Erythroblast (primary cell): ENCODE measurements at regions not wholly inside any gene's neighbourhood (a gene's known extent, or its start where the extent isn't known, plus 50 kb on each side); places are given as distances from the start of the nearest gene placed in this dataset.

Experiments
- GATA1 ChIP-seq: IDR thresholded peaks from 2 replicates; pipeline ENCODE4 v1.6.1; 2011; ENCODE audit warnings: low read depth, mild to moderate bottlenecking, control low read depth, low read length, moderate library complexity
- POLR2A ChIP-seq: IDR thresholded peaks from 2 replicates; pipeline ENCODE4 v1.6.1; 2011; ENCODE audit warnings: mild to moderate bottlenecking, low read length

DNA sequence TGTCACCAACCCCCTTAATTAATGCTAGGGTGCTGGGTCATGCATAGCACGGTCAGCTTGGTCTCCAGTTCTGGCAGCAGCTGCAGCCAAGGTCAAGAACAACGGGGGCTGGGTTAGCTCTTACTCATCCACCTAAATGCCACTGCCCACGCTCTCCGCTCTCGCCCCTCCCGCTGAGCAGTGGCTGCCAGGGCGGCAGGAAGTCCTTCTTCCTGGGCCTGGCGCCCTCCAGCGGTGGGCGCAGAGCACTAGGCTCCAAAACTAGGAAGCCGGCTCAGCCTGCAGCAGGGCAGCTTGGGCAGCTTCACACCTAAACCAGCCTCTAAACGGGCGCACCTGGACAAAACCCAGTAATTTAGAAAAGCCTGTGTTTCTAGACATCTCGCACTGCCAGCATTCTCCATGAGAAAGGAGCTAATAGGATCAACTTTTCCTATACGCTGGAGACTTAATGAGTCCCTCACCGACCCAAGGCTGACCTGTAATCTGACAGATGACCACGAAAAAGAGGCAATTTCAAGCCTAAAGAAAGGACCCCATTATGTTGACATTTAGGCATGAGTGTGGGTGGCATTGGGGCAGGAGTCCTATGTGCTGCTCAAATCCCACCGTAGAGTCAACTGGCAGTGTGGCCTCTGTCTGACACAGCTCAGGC, 78.4 kb upstream of the LRRN2 start:
- TF ChIP-seq POLR2A, result no peak
- TF ChIP-seq GATA1, result no peak
